Stimulated activated CD4-positive, alpha-beta T cell treated with anti-CD3 and anti-CD28 coated beads, Interleukin-4, amount 100 ng/mL, for 48 hours (primary cell): ENCODE measurements at regions not wholly inside any gene's neighbourhood (a gene's known extent, or its start where the extent isn't known, plus 50 kb on each side); places are given as distances from the start of the nearest gene placed in this dataset.

Source experiments
- DNase-seq, 2 donors: peaks; one replicate each; pipeline ENCODE4 v3.0.0-alpha.2; 2020; ENCODE audit warnings: low read depth in 2 of 2

DNA sequence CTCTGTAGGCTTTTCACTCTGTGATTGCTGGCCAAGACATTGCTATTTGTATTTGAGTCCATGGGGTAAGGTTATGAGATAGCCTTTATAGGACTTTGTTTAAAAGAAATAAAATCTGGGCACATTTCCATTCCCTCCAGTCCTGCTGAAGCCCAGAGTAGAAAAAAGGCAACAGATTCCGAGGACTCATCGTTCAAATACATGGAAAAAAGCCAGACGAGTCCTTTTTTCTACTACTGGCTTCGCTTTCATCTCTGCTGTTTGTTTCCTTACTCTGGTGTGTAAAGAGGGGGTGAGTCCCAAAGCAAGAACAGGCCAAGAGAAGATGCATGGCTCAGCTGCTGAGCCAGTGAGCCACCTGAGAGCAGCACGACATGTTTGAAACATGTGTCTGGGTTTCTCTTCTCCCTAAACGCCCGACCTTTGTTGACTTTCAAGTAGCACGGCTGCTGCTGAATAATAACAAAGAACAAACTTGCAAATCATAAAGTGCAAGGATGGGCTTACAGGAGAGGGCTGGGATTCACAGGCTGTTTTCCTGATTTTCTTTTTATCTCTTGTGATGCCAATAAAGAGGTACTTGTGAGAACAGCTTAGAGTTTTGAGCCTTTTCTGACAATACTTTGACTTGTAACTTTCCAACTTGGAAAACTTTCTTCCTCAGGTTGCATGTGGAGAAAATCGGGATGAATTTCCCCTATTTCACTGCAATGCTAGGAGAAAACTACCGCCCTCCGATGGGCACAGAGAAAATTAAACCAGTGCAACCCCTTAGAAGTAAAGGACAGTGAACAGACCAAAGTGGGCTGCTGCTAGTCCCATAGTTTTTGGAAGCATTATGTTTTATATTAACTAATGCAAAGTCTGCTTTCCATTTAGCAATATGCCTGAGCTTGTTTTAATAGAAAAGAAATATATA is 195.2 kb upstream of the RAG2 start:
- DNase-seq = no peak

DNA sequence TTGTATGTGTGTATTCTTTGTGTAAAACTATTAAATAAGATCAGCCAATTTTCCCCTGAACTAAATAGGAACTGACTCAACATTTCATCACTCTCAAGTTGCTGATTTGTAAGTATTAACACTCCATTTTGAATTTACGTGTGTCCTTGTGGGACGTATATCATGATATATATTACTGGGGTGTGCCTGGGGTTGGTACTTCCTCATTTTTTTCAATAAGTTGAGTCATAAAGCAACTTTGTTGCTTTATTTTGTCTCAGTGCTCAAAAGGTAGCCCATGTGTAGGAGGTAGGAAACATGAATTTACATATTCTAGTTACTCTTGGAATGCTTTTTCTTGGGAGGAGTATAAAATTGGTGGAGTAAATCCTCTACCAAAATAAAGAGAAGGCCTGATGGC is 193.9 kb upstream of the RAG2 start:
- DNase-seq = no peak

DNA sequence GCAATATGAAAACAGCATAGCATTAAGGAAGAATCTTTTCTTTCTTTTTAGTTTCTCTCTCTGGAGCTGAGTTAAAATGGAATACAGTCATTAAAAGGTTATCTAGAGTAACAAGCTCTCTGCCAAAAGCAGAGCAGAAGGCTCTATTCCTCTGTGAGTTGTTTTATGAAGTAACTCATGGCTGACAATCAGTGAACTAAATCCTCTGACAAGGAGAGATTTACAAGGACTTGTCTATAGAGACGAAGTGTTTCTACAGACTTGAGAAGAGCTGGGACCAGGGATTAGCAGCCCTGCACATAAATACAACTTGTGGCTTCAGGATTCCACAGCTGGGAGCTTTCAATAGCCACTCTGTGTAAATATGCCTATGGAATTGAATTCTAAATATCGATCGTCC is 192.5 kb upstream of the RAG2 start:
- DNase-seq = no peak

DNA sequence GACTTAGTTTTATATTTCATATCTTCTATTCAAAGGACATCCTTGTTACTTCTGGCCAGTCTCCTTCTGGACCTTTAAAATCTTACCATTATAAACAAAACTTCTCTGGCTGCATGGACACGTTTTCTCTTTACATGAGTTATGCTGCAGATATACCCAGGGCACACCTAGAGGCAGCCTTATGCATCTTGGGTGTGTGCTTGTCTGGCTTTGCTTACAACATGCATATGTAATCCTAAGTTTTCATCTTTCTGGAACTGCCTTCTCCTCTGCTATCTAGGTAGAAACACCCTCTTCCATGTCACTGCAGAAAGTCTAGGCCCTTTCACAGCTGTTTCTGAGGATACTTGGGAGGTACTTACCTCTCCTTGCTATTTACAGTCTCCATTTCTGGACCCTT is 185.8 kb upstream of the RAG2 start:
- no peak for DNase-seq

DNA sequence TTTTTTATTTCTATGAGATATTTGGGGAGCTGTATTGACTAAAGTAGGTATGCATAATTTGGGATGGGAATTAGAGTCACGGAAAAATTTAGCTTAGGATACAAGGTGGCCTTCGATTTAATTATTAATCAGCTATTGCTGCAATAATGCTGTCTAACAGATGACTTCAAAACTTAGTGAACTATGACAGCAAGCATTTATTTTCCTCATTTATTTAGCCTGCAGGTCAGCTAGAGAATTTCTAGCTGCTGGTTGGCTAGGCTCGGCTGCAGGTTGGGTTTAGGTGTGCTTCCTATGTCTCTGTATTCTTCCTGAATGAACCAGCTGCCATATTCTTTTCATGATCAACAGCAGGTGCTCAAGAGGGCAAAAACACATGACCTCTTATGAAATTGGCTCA is 181.8 kb upstream of the RAG2 start:
- DNase-seq = no peak

DNA sequence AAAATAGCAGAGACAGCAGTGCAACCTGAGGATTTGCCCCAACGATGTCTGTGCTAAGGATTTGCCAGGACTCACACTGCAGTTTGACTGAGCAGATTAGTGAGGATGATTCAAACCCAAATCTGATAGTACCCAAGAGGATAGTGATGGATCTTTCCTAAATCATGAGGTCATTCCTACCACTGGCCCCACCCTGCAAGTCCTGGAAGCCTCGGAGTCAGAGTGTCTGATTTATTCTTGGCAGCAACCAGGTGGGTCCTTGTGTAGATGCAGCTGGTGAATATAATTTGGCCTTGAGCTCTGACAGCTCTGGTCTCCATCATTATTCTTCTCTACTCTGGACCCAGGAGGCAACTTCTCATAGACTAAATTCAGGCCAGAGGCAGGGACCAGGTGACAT is 179.3 kb upstream of the RAG2 start:
- DNase-seq = no peak

DNA sequence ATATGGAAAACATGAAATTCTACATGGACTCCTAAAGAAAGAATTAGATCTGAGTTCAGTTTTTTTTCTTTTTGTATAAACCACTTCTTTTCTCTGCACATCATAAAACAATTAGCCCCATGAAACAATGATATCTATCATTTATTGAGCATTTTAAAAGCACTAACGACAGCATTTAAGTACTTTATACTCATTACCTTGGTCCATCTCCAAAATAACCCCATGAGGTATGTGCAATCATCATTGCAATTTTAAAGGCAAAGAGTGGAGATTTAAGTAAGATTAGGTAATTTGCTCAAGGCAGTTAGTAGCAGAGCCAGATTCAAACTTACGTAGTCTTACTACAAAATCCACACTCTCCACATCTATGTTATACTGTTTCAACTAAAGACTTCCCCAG is 177.7 kb upstream of the RAG2 start:
- DNase-seq = no peak

DNA sequence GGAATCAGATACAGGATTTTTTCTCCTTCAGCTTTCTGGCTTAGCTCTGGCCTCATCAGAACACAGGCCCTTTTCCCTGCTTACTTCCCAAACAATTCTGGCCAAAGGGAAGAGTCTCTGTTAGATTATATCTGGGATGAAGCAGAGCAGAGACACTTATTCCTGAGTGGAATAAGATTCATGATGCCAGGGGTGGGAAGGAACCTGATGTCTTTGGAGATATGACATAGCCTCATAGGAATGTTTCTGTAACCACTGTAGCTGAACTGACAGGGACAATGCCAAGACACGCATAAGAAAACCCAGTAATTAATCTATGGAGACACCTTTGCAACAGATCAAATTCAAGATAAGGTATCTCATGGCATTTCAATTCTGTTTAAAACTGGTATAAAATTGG is 177.1 kb upstream of the RAG2 start:
- no peak for DNase-seq

DNA sequence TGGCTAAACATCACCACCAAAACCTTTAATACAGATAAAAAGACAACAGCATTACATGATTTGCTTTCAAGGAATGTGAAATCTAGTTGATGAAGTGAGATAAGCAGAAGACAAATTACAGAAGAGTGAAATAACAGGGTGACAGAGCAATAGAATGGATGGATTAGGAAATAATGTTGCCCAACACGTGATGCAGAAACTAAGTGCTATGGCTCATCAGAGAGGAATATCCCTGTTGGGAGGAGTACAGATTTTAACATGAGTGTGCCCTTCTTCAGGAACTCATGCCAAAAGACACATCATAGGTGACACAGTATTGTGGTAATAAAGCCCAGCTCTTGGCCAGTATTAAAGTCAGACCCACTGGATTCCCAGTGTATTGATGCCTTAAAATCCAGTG is 176.6 kb upstream of the RAG2 start:
- DNase-seq = no peak

DNA sequence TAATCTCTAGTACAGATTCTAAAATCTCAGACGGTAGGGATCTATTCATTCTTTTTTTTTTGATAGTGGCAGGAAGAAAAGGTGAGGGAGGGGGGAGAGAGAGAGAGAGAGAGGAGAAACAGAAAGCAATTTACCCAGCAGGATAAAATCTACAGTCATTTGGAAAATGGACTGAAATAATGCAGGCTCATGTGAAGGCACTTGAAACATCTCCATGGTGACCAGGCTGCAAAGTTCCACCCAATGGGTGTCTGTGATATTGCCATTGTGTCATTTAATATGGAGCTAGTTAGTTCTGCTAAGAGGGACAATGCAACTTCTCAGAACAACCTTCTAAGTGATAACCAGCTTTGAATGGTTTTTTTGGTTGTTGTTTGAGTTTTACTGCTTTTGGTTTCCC is 165.2 kb upstream of the RAG2 start:
- DNase-seq = no peak

DNA sequence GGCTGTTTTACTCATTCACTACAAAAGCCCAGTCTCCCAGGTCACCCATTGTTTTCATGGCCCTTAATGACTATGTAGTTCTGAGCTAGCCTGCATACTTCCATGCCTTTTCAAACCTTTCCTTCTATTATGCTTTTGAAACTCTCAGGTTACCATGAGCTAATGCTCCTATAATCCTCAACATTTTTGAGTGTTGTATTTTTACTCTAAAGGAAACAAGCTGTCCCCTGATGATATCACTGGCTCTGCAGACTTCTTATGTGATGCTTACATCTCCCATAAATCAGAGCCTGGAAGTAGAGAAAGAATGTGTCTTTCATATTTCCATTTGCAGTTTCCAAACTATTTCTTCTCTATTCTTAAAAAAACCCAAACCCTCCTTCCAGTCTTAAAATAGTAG is 159.0 kb upstream of the RAG2 start:
- no peak for DNase-seq

DNA sequence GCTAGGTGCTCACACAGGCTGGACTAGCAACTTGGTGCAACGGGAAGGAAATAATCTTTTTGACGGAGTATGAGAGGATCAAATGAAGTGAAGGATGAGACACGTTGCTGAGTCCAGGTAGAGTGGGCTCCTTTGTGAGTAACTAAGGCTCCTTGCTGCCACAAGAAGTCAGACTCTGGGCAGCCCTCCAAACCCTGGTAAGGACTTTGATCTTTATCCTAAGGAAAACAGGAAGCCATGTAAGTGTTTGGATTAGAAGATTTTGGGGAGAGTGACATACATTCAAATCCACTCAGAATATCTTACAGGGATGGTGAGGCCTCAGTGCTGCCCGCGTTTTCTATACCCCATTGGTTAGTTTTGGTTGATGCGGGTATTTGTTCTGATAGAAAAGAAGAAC is 155.9 kb upstream of the RAG2 start:
- DNase-seq = no peak

DNA sequence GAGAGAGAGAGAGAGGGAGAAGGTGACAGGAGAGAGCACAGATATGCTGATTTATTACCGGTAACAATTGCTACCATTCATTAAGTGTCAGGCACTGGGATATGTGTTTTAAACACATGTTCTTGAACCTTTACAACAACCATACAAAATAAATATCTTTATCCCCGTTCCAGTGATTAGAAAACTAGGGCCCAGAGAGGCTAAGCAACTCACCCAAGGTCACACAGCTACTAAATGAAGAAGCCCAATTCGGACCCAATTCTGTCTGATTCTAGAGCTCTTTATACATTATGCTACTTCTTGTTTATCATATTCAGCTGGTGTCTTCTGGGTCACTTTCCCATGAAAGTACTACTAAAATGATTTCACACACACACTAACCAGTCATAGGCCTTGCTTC is 154.0 kb upstream of the RAG2 start:
- DNase-seq = no peak

DNA sequence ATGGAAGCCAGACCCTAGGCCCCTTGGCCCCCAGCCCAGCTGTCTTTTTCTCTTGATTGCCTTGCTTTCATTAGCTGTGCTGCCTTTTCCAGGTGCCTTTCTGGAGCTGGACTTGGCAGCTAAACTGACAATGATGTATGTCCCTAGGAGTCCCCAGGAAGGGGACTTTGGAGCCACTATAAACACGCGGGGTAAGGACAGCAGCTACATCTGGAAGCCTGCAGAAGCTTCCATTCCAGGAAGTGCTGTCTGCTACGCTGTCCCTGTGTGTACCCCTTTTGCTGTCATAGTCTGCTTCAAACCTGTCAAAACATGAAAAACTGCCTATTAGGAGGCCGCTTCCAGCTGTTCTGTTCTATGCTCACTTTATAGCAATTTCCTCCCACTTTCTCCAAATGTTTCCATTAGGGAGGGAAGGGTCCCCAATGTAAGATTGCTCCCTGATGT is 153.3 kb upstream of the RAG2 start:
- DNase-seq = no peak

DNA sequence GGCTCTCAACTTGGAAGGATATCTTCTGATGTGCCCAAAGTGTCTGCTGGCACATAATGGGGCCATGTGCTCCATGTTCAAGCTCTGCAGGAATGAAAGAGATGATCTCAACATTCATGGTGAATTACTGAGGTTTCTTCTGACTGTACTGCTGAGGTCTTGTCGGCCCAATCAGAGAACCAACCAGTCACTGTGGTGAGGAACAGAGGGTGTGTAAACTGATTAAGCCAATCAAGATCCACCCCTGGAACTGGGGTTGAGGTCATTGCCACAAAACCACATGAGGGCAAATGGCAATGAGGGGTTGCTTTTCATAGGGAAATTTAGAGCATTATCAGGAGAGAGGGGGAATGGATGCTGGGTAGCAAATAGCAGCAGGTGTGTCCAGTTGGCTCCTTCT is 152.3 kb upstream of the RAG2 start:
- DNase-seq = no peak

DNA sequence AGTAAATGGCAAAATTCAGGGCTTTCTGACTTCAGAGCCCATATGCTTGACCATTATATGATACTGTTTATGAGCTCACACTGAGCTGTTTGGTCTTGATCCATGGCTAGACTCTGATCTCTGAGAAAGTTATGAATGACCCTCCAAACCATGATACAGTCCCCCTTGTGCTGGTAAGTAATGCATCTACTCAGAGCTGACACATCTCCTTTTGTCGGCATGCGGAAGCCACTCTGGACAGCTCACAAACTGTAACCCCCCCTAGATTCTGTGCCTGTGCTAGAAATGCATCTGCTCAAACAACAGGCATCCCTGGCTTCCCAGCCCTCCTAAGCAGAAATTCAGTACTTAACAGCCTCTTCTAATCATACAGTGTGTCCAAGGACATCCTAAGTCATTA is 150.8 kb upstream of the RAG2 start:
- DNase-seq = no peak

DNA sequence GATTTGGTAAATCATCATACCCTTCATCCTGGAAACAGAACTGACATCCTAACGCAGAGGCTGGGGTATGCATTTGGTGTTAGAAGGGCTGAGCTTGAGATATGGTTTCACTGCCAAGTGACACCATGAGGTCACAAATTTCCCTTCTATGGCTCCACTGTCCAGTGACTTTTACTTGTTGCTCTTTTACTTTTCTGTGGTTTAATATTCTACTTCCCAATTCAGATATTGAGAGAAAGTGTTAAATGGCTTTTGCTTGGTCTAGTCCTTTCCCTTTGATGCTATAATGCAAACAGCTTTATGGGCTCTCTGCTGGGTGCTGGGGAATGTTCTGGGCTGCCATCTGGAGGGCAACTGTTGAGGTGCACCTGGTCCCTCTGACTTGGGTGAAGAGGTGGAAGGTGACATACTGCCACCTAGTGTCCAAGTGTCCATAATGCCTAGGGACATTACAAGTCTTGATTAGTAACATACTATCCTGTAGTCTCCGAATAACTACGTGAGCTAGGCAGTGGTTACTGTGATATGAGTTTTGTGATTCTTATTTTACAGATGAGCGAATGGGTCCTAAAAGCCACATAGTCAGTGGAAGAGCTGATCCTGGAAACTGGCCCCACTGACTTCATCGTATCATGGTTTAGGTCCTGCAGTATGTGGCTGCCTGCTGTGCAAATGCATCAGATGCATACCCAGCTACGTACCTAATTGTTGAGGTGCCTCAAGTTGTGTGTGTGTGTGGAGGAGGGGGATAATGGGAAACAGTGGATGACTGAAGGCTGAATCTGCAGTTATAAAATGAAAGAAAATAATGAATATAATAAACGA is 149.1 kb upstream of the RAG2 start:
- peak; percentile 75 to 80 for DNase-seq

DNA sequence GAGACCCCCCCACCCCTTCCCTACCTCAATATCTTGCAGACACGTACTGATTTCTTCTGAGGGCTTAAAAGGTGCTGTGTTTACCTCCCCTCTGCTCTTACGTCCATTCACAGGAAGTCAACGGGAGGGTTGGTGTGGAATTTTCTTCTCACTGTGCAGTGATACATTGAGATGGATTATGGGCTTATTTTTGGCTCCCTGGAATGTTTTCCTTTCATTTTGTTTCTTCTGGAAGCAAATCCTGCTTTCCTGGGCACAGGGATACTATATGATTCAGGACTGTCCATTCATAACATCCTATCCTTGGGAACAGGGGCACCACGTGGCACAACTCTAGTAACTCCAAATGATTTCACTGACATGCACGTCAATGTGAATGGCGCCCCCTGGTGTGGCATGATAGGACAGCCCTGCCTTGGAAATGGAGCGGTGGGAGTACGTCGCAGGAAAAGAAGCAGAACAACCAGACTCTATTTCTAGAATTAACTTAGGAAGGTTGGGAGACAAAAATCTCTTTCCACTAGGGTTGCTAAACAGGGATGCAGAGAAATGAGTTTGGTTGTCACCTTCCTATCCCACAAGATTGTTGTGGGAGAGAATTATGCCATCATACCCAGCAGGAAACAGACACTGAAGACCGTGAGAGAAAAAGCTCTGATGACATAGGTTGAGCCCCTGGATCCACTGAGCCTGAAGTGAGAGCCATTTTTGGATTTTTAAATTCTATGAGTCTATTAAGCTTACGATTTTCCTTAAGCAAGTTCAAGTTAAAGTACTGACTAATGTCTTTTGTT is 146.5 kb upstream of the RAG2 start:
- peak; percentile 49 to 63 for DNase-seq

DNA sequence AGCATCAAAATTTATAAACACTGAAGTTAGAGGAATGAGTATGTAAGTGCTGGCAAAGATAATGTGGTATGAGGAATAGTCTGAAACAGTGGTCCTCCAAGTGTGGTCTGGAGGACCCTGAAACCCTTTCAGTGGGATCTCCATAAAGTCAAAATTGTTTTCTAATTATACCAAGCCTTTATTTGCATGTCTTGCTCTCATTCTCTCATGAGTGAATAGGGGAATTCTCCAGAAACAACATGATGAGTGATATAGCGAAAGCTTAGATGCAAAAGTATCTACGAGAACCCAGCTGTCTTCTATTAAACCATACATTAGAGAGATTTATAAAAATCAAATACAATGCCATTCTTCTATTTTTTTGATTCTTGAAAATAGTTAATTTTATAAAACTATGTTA is 145.0 kb upstream of the RAG2 start:
- DNase-seq = no peak

DNA sequence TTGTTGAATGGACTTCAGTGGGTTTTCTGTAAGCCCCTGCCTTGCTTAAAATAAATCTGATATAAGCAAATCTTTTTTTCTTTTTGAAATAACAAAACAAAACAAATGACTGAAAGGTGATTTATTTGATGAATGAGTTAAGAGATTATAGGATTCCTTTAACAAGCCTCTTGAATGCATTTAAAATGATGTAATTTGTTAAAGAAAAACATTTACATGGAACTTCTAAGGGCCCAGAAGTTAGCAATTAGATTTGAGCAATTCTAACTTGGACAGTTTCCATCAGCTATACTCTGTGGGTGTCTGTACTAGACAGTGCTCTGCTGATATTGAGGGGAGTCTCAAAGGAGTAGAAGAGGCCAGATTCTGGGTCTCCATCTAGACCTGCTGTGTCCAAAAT is 143.5 kb upstream of the RAG2 start:
- DNase-seq = no peak

DNA sequence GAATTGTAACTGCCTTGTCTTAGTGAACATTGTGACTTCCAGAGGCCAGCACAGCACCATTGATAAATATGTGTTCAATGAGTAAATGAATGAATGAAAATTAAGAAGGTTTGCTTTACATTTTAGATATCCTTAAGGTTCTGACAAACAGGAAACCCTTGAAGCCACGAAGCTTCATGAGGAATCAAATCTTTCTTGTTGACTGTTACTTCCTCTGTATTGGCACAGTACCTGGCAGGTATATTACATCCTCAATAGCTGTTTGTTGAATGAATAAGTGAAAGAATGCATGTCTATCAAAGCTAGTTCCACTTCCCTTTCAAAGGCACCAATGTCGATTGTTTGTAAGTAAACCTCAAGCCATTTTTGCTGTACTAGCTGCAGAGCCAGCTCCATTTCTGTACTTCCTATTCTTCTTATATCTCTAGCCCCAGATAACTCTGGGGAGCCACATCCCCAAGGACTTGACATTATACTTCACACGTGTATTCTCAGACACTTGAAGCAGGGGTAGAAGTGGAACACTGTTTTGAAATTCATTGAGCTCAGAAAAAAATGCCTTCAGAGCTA is 140.3 kb upstream of the RAG2 start:
- no peak for DNase-seq

DNA sequence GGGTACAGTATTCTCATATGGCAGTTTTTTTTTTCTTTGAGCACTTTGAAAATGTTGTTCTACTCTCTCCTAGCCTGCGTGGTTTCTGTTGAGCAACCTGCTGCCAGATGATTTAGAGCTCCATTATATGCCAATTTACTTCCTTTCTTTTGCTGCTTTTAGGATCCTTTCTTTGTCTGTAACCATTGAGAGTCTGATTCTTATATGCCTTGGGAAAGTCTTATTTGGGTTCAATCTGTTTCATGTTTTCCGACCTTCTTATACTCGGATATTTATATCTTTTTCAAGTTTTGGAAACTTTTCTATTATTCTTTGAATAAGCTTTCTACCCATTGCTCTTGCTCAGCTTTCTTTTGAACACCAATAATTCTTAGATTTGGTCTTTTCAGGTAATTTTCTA is 138.1 kb upstream of the RAG2 start:
- DNase-seq = no peak
